Activated naive CD4-positive, alpha-beta T cell treated with anti-CD3 and anti-CD28 coated beads for 36 hours (primary cell): ENCODE measurements at regions not wholly inside any gene's neighbourhood (a gene's known extent, or its start where the extent isn't known, plus 50 kb on each side); places are given as distances from the start of the nearest gene placed in this dataset.

Experiments used
- CTCF ChIA-PET: fragments of 350-600 bp; sonication (Branson Sonifier 250); formaldehyde crosslinking; loops from one replicate; lab custom pipeline; 2021; ENCODE audit warnings: antibody characterized with exemption; lab: Charles Lee
- DNase-seq: peaks from one replicate; pipeline ENCODE4 v3.0.0-alpha.2; 2020
- H3K27ac Mint-ChIP-seq: one replicate; pipeline ENCODE4 v1.8.0; 2021; ENCODE audit warnings: mild to moderate bottlenecking, mixed read lengths
- H3K27me3 Mint-ChIP-seq: one replicate; pipeline ENCODE4 v1.8.0; 2021; ENCODE audit warnings: low read depth, mixed read lengths
- H3K36me3 Mint-ChIP-seq: one replicate; pipeline ENCODE4 v1.8.0; 2021; ENCODE audit warnings: low read depth, mixed read lengths
- H3K4me1 Mint-ChIP-seq: one replicate; pipeline ENCODE4 v1.8.0; 2021; ENCODE audit warnings: low read depth, mixed read lengths
- H3K4me3 Mint-ChIP-seq: one replicate; pipeline ENCODE4 v1.8.0; 2021; ENCODE audit warnings: mild to moderate bottlenecking, moderate library complexity, mixed read lengths
- H3K9me3 Mint-ChIP-seq: one replicate; pipeline ENCODE4 v1.8.0; 2021; ENCODE audit warnings: mixed read lengths
- intact Hi-C: fragments of 100-400 bp; cut with micrococcal nuclease; formaldehyde crosslinking; loops from one replicate; pipeline ENCODE4 v1.15.1; 2023

DNA sequence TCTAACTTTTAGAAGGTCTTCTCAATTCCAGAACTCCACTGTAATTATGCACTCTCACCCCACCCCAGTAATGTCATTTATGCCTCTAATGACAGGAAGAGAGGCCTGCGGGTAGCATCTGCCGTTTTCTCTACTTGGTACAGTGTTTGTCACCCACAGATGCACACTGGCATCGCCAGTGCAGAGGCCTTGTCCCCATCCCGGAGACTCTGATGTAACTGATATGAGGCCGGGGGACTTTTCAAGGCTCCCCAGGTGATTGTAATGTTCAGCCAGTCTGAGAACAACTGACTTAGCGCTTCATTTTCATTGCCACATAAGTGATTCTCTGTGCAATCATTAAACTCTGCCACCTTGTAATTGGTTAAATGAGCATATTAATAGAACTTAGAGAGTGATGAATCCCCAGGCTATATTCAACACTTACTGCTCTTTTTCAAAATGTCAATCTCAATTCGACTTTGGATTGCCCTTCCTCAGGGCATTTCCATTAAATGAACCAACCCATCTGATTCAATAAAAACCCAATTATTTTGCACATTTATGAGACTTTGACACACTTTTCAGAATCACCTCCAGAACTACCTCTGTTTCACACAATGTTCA, 113.2 kb downstream of the HERPUD2 start:
- Mint-ChIP-seq H3K27me3 (peaks cover 3% of the 10 kb centered on the region), H3K9me3 (no peaks in the 10 kb centered on the region), H3K4me1 (no peaks in the 10 kb centered on the region), H3K27ac (no peak overlapping the region), H3K36me3 (no peaks in the 10 kb centered on the region), H3K4me3 (no peak overlapping the region)
- CTCF ChIA-PET: no interaction called here
- DNase-seq: no peak
- intact Hi-C loops: no loop called here

DNA sequence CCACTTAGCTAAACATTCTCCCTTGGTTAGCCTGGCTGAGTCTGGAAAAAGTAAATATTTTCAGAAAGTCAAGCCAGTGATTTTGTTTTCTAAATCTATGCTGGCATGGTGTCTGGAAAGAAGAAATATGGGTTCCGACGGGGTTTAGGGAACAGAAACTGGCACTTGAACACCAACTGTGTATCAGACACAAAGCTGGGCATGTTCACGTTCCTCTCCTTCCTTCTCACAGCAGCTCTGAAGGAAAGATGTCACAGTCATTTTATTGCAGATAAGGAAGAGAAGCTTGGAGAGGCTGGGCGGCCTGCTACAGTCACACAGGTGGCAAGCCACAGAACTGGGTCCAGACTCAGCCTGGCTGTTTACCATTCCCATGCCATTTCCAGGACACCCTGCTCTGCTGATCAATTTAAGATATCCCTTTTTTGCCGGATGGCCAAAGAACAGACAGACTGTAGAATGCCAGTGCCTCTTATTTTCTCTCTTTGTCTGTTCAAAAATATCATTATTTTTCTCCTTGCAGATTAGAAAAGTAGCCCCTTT, 118.8 kb downstream of the HERPUD2 start:
- Mint-ChIP-seq H3K36me3 (no peaks in the 10 kb centered on the region), H3K4me3 (no peak overlapping the region), H3K27ac (no peak overlapping the region), H3K9me3 (no peaks in the 10 kb centered on the region), H3K4me1 (no peaks in the 10 kb centered on the region), H3K27me3 (no peaks in the 10 kb centered on the region)
- intact Hi-C loops: no loop called here
- CTCF ChIA-PET: no interaction called here
- no peak for DNase-seq

DNA sequence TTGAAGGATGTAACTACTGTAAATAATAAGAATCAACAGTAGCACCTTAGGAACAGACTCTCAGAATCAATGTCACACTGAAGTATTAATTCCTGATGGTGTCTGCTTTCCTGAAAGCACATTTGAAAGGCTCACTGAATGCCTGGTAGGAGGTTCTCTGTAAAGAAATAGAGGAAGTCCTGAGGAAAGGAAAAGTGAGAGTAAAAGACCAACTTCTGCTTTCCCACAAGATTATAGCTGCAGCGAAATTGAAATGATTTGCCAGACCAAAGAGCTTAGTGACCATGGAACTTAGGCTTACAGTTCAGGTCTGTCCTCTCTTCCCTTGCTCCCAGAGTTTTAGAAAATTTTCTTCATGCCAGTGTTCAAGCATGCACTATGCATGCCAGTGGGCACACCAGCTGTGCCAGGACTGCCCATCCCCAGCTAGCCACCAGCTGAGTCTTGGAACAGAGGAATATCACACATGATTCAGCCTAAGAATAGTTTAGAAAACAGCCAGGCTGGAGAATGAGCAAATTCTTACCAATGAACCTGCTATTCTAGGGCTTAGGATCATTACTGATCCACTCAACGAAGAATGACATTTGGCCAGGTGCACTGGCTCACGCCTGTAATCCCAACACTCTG, 123.2 kb downstream of the HERPUD2 start:
- CTCF ChIA-PET: interaction anchor here (0.5 kb wide), 1 partner anchor 12 kb away, joined by 3 read pairs; no protein-coding TSS in a partner anchor
- Mint-ChIP-seq H3K4me1 (no peaks in the 10 kb centered on the region), H3K9me3 (no peaks in the 10 kb centered on the region), H3K27me3 (no peaks in the 10 kb centered on the region), H3K4me3 (no peak overlapping the region), H3K36me3 (no peaks in the 10 kb centered on the region), H3K27ac (no peak overlapping the region)
- intact Hi-C loops: no loop called here
- no peak for DNase-seq

DNA sequence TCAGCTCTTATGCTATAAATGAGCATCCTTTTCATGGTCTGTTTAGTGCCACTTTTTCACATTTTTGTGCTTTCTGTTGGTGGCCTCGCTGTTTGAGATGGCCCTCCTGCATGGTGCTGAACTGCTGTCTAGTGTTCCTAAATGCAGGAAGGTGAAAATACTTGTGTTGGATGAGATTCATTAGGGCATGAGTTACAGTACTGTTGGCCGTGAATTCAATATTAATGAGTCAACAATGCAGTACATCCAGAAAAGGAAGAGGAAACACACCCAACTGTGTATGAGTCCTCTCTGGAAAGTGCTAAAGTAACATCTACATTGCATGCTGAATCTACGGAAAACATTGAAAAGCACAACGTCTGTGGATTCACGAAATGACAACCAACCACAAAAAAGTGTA, 124.0 kb downstream of the HERPUD2 start:
- CTCF ChIA-PET: no interaction called here
- H3K36me3 Mint-ChIP-seq: no peaks in the 10 kb centered on the region
- H3K27ac Mint-ChIP-seq: no peak overlapping the region
- H3K27me3 Mint-ChIP-seq: no peaks in the 10 kb centered on the region
- no peaks in the 10 kb centered on the region for H3K9me3 Mint-ChIP-seq
- DNase-seq: no peak
- no peak overlapping the region for H3K4me3 Mint-ChIP-seq
- intact Hi-C loops: no loop called here
- no peaks in the 10 kb centered on the region for H3K4me1 Mint-ChIP-seq

DNA sequence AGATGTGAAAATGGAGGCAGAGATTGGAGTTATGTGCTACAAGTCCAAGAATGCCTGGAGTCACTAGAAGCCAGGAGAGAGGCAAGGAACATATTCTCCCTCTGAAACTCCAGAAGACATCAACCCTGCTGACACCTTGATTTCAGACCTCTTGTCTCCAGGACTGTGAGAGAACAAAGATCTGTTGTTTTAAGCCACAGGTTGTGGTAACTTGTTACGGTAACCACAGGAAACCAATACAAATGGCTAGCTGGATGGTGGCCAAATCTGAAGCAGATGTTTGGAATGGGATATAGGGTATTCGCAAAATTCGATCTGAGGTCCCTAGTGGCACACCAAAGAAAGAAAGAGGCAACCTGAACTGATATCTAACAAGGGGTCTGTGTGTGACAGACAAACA, 129.0 kb downstream of the HERPUD2 start:
- H3K36me3 Mint-ChIP-seq: no peaks in the 10 kb centered on the region
- no peaks in the 10 kb centered on the region for H3K27me3 Mint-ChIP-seq
- H3K27ac Mint-ChIP-seq: no peak overlapping the region
- DNase-seq: no peak
- no peak overlapping the region for H3K4me3 Mint-ChIP-seq
- H3K9me3 Mint-ChIP-seq: no peaks in the 10 kb centered on the region
- intact Hi-C loops: no loop called here
- CTCF ChIA-PET: no interaction called here
- H3K4me1 Mint-ChIP-seq: no peaks in the 10 kb centered on the region

DNA sequence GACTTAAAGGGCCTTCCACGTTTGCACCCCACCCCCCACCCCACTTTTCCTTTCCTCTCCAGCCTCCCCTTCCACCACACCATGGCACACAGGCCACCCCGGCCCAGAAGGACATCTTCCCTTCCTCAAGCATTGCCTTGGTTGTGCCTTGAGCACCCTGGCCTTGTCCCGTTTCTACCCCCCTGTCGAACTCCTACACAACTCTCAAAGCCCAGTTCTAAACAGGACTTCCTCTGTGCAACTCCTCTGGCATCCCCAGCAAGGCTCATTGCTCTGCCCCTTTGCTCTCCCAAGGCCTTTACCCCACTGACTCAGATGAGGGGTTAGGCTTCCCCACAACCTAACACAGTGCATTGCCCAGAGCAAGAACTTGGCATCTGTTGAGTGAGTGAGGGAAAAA, 136.1 kb downstream of the HERPUD2 start:
- intact Hi-C loops: no loop called here
- no peak overlapping the region for H3K4me3 Mint-ChIP-seq
- H3K36me3 Mint-ChIP-seq: no peaks in the 10 kb centered on the region
- H3K27ac Mint-ChIP-seq: no peak overlapping the region
- no peak for DNase-seq
- H3K27me3 Mint-ChIP-seq: no peaks in the 10 kb centered on the region
- H3K4me1 Mint-ChIP-seq: no peaks in the 10 kb centered on the region
- no peaks in the 10 kb centered on the region for H3K9me3 Mint-ChIP-seq
- CTCF ChIA-PET: no interaction called here

DNA sequence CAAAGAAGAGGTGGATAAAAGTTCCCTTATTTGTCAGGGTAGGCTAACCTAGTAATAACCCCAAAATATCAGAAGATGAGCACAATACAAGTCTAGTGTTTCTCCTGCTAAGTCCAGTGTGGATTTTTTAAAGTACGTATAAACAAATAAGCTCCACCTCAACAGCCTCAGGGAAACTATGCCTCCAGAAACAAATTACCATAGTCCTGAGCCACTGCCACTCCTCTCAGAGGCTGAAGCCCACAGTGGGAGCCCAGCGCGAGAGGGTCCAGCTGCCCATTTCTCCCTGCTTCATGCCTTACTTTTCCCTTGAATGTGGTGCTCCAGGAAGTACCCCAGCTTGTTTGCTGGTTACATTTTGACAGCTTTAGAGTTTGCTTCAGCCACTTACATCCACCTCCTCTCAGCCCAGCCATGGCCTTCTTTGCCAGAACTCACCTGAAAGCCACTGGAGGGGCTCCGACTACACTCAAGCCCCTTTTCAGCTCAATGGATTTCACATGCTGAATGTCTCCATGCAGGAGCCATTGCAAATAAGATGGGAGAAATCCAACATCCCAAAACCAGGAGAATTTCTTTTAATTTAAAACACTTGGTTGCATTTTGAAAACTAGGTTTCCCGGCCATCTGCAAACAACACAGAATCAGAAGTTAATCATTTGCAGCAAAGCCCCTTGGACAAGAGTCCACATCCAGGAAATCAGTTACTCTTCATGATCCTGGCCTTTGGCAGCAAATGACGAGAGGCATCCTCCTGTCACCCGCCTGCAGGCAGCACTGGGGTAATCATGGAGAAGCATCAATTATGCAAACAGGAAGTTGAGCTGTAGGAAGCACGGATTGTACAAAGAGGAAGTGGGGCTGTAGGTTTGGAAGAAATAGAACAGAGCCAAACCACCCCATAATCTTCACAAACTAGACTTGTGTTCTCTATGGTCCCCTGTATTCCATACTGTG, 138.1 kb downstream of the HERPUD2 start:
- Mint-ChIP-seq H3K36me3 (no peaks in the 10 kb centered on the region), H3K9me3 (no peaks in the 10 kb centered on the region), H3K4me3 (no peak overlapping the region), H3K27me3 (no peaks in the 10 kb centered on the region), H3K27ac (no peak overlapping the region), H3K4me1 (no peaks in the 10 kb centered on the region)
- intact Hi-C loops: no loop called here
- DNase-seq: no peak
- CTCF ChIA-PET: interaction anchor here (1.4 kb wide), 1 partner anchor 12 kb away, joined by 3 read pairs; no protein-coding TSS in a partner anchor

DNA sequence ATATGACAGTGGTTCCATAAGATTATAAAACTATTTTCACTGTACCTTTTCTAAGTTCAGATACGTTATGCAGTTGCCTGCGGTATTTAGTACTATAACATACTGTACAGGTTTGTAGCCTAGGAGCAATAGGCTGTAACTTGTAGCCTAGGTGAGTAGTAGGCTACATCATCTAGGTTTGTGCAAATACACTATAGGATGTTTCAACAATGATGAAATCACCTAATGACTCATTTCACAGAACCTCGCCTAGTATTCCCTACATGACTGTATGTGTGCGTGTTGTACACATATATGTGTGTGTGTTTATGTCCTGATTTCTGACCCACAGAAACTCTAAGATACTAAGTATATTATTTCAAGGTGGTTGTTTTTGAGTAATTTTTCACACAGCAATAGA, 139.0 kb downstream of the HERPUD2 start:
- CTCF ChIA-PET: no interaction called here
- intact Hi-C loops: no loop called here
- Mint-ChIP-seq H3K9me3 (no peaks in the 10 kb centered on the region), H3K36me3 (no peaks in the 10 kb centered on the region), H3K4me3 (no peak overlapping the region), H3K4me1 (no peaks in the 10 kb centered on the region), H3K27ac (no peak overlapping the region), H3K27me3 (no peaks in the 10 kb centered on the region)
- no peak for DNase-seq

DNA sequence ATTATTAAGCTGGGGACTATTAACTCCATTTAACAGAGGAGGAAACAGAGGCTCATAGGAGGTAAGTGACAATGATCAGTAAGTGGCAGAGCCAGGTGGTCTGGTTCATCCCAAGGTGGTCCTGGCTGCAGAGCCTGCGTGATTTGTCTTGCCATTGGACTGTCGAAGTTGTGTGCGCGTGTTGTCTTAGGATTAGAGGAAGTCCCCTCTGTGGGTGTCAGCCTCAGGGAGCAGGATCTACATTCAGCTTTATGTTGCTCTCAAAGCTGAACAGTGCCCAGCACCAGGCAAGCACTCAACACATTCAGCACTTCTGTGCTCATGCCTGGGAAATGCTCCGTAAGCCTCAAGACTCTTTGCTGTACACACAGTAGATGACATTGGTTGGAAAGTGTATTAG, 139.5 kb downstream of the HERPUD2 start:
- no peak for DNase-seq
- Mint-ChIP-seq H3K4me1 (no peaks in the 10 kb centered on the region), H3K36me3 (no peaks in the 10 kb centered on the region), H3K27me3 (no peaks in the 10 kb centered on the region), H3K9me3 (no peaks in the 10 kb centered on the region), H3K27ac (no peak overlapping the region), H3K4me3 (no peak overlapping the region)
- CTCF ChIA-PET: no interaction called here
- intact Hi-C loops: no loop called here

DNA sequence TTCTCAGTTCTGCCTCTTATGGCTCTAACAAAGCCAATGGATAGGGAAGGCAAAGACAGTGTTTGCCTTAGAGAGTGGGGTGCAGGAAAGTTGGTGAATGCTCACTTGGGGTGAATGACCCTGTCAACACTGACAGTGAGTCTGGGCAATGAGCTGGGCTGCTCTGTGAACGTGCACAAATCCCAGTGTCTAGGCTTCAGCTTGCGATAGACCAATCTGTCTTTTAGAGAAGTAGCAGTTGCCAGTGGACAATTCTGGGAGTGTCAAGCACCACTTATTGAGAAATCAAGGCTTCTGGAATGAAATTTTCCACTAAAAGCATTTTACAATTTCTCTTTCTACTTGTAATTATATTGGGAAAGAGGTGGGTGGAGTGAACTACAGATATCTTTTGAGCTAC, 141.4 kb downstream of the HERPUD2 start:
- no peaks in the 10 kb centered on the region for H3K27me3 Mint-ChIP-seq
- H3K9me3 Mint-ChIP-seq: no peaks in the 10 kb centered on the region
- intact Hi-C loops: no loop called here
- no peak for DNase-seq
- H3K4me1 Mint-ChIP-seq: no peaks in the 10 kb centered on the region
- H3K27ac Mint-ChIP-seq: no peak overlapping the region
- no peaks in the 10 kb centered on the region for H3K36me3 Mint-ChIP-seq
- CTCF ChIA-PET: interaction anchor here (0.5 to 1.5 kb wide), 3 partner anchors 13 to 412 kb away, joined by 3 to 4 read pairs (median 3); no protein-coding TSS in a partner anchor
- no peak overlapping the region for H3K4me3 Mint-ChIP-seq

DNA sequence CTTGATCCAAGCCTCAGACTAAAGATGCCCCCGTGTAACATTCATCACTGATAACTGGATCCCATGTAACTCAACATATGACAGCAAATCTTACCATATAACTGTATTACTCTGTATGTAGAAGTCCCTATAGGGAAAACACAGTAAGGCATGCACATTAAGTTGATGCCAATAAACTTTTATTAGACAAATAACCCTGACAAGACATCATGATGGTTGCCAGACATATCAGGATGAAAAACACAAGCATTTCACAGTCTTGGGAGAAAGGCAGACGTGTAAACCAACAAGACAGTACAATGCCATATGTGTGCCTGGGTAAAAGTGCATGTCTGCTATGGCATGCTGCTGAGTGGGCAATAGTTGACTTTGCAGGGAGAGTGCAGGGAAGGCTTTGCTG, 142.2 kb downstream of the HERPUD2 start:
- Mint-ChIP-seq H3K4me3 (no peak overlapping the region), H3K36me3 (no peaks in the 10 kb centered on the region), H3K4me1 (no peaks in the 10 kb centered on the region), H3K9me3 (no peaks in the 10 kb centered on the region), H3K27me3 (no peaks in the 10 kb centered on the region), H3K27ac (no peak overlapping the region)
- CTCF ChIA-PET: interaction anchor here (0.6 kb wide), 1 partner anchor 1620 kb away, joined by 3 read pairs; no protein-coding TSS in a partner anchor
- intact Hi-C loops: no loop called here
- DNase-seq: no peak

DNA sequence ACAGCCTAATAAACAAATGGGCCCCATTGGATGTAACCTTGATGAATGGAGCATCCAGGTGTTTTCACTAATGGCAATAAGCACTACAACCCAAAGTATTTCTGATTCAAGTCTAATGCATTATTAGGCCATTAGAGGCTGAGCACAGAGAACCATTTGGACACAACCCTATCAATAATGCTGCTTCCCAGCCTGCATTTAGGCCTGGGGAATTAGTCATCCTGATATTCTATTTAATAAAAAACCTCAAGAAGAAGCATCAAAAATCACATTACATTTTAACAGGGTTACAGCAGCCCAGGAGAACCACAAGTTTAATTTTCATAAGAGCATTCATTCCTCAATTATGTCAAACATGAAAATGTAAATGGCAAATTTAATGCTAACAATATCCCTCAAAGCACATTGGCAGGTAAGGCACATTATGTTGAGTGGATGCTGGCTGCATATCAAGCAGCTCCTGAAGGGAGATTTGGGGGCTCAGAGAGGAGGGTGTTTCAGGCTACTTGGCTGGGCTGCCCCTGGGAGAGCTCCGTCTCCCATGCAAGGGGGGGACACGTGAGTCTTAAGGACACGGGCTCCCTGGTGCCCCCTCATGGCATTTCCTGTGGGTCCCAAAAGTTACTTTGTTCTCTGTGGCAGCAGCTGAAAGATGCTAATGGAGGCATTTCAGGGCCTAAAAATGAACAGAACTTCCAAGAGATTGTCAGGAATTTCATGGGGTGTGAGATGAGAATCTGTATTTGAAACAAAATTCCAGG, 143.4 kb downstream of the HERPUD2 start:
- intact Hi-C loops: no loop called here
- H3K4me3 Mint-ChIP-seq: no peak overlapping the region
- no peaks in the 10 kb centered on the region for H3K27me3 Mint-ChIP-seq
- no peak for DNase-seq
- CTCF ChIA-PET: no interaction called here
- H3K4me1 Mint-ChIP-seq: no peaks in the 10 kb centered on the region
- no peak overlapping the region for H3K27ac Mint-ChIP-seq
- H3K9me3 Mint-ChIP-seq: no peaks in the 10 kb centered on the region
- no peaks in the 10 kb centered on the region for H3K36me3 Mint-ChIP-seq
